ENCODE measurements at regions not wholly inside any gene's neighbourhood (a gene's known extent, or its start where the extent isn't known, plus 50 kb on each side); places are given as distances from the start of the nearest gene placed in this dataset.

DNA sequence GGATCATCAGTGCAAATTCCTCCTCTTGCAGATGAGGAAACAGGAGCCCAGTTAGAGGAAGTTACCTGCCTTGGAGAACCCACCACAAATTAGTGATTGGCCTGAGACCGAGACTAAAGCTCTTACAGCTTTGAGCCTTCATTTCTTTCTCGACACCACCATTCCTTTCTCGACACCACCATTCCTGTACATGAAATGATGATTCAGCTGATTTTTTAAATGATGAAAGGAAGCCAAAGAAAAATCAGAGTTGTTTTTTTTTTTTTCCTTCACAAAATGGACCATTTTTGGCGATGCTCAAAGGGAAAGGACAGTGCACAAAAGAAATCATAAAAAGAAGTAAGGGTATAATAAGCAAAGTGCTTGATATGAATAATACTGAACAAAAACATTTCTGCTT is 1080.2 kb upstream of the AUTS2 start:
- DNase-seq: no peak

DNA sequence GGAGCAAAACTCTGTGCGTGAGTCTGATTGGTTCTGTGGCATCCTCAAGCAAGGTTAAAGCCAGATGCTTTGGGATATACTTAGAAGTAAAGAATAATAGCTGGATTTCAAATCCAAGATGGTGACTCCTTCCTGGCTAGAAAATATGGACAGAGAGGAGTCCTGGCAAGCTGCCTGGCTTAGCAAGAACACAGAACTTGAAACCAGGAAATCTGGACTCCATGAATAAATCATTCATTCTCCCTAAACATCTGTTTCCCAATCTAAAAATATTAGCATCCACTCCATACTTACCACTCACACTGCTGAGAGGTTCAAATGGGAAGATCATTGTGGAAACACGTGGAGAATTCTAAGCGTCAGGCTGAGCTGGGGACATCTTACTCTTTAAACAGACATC is 1074.1 kb upstream of the AUTS2 start:
- DNase-seq: no peak

DNA sequence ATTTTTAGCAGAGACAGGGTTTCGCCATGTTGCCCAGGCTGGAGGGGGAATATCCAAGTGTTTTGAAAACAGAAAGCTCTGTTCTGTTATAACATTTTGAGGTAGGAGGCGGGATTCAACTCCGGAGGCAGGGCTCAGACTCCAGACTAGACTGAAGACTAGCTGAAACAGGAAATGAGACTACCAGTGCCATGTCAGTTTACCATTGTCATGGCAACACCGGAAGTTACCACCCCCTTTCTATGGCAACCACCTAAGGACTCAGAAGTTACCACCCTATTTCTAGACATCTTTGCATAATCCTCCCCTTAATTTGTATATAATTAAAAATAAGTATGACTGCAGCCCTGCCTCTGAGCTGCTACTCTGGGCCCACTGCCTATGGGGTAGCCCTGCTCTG is 1069.1 kb upstream of the AUTS2 start:
- DNase-seq: no peak

DNA sequence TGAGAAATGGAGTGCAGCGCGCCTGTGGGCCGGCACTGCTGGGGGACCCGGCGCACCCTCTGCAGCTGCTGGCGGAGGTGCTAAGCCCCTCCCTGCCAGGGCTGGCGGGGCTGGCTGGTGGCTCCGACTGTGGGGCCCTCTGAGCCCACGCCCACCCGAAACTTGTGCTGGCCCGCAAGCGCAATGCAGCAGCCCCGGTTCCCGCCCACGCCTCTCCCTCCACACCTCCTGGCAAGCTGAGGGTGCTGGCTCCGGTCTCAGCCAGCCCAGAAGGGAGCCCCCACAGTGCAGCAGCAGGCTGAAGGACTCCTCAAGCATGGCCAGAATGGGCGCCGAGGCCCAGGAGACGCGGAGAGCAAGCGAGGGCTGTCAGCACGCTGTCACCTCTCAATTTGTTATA is 1063.0 kb upstream of the AUTS2 start:
- DNase-seq: no peak

DNA sequence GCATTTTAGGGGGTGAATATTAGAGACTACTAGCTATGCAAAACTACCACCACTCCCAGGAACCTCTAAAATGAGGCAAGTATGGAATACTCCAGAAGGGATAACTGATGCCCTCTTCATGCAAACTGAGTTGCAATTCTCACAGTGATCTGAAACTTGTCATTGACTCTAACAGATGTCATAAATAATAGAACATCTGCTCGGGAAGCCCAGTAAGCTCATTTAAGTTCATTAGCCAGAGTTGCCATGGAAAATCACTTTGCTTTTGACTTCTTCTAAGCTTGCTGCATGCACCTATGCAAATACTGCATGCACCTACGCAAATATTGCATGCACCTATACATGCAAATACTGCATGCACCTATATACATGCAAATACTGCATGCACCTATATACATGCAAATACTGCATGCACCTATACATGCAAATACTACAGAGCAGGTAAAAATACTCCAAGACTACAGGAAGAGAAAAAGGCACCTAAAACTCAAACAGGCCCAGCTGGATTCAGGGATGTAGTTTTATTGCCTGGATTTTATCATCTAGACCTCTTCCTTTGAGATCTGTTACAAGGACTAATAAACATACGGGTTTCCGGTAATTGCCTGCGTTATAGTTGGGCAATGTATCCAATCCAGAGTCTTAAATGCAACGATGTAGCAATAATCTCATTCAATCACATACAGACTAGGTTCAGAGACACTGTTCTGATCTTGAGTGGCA is 1061.1 kb upstream of the AUTS2 start:
- no peak for DNase-seq

DNA sequence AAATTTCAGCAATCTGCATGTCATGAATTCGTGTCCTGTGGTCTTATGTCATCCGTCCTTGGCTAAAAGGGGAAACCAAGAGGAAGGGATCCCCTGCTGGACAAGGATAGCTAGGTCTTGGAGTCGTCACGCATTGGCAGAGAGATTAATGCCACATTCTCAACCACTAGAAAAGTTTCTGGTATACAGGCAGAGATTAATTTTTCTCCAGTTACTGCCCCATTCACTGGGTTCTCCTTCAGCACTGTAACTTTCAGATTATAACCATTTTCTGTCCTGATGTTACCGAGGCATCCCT is 1060.6 kb upstream of the AUTS2 start:
- DNase-seq: no peak

DNA sequence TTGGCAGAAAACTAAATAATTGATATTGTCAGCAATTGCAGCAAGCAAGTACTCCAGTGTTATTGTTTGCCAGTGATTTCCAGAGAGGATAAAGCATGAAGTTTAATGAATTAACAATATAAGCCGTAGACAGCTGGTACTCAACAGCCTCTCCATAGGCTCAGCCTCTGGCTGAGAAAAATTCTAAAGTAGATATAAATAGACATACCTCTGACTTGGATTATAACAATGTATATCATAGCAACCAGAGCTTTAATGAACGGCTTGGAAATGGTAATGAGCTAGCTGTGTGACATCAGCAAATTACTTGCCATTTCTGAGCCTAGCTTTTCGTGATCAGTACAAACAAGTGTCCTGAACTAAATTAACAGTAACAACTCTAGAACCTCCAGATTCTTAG is 1055.4 kb upstream of the AUTS2 start:
- DNase-seq: no peak

DNA sequence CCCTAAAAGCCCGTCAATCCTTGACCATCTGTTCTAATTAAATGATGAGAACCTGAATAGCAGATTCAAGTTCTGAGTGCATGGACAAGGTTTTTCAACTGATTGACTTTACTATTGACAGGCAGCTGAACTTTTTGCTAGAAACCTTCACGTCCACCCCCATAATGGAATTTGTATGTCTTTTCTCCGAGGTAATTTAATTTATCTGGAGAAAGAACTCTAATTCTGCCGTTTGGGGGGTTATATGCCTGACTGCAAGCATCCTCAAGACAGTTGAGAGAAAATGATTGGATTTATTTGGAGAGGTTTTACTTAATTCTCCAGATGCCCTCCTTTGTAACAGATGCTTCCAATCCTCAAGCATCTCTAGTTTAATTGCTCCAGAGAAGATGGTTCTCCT is 1053.4 kb upstream of the AUTS2 start:
- DNase-seq: no peak

DNA sequence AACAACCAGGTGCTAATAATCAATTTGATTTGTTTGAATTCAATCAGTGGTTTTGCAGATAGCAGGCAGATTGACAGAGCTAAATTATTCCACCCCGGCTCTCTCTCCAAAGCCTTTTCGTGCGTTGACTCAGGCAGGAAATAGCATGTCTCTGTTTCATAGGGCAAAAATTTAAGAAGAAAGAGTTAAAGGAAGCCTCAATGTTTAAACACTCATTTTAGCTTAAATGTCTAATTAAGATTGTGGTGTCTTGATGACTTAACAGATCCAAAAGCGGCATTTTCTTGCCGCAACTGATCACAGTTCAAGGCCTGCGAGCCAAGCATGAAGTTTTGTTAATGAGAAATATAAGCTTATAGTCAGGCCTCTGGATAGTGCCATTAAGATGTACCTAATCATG is 1051.1 kb upstream of the AUTS2 start:
- DNase-seq: no peak

DNA sequence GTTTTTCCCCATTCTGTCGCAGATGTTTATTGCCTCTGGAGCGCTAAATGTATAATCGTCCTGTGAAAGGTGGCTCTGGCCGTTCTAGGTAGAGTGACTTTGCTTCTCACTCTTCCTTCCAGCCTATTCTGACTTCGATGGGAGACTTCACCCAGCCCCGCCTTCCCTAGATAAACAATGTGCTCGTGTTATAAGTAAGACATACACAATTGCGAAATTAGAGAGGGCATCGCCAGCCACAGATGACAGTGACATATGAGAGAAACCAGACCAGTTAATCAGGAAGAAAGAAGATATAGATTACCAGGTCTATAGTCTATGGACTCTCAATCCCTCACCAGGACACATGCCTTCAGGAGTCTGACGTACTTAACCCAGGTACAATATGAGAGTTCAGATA is 1050.5 kb upstream of the AUTS2 start:
- peak; percentile 36 for DNase-seq

DNA sequence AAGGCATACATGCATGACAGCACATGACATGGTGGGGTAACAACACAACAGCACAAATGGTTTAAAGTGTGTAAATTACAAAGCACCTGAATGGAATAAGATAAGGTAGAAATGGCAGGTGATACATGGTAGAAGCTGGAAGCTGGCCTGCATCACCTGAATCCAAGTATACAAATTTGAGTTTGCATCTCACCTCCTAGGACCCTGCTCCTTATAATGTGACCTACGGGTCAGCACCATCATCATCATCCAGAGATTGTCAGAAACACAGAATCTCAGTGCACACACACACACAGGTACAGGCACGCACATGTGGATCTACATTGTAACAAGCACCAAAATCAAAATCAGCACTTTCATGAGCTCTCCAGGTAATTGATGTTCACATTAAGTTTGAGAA is 1048.2 kb upstream of the AUTS2 start:
- DNase-seq: no peak

DNA sequence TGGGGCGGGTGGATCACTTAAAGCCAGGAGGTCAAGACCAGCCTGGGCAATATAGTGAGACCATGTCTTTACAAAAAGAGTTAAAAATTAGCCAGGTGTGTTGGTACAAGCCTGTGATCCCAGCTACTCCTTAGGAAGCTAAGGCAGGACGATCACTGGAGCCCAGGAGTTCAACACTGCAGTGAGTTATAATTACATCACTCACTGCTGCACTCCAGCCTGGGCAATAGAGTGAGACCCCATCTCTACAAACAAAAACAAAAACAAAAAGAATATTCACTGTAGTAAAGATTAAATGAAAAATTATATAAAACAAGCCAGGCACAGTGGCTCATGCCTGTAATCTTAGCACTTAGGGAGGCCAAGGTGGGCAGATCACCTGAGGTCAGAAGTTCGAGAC is 1047.6 kb upstream of the AUTS2 start:
- DNase-seq: no peak

DNA sequence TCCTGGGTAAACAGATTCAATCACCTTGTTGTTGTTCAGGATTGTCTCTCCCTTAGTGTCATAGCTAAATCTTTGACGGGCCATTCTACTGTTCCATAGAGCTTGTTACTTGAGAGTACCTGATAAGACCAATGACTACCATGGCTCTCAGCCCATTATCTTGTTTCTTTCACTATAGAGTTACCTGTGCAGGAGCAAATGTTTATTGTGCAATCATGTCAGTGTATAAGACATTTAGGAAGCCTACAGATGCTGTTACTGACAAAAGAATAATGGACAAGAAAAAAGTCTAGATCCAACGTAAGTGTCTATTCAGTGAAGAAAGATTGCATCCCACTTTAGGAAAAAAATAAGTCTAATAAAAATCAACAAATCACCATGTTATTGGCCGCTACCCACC is 1041.7 kb upstream of the AUTS2 start:
- no peak for DNase-seq

DNA sequence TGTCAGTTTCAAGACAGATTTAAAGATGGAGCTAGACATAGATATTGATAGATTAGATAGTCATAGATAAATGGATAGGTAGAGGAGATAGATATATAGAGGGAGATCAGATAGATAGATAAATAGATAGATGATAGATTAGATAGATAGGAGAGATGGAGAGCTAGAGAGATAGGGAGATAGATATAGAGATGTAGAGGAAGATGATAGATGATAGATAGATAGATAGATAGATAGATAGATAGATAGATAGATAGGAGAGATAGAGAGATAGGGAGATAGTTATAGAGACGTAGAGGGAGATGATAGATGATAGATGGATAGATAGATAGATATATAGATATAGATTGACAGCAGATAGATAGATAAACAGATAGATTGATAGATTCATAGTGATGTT is 1038.8 kb upstream of the AUTS2 start:
- no peak for DNase-seq

DNA sequence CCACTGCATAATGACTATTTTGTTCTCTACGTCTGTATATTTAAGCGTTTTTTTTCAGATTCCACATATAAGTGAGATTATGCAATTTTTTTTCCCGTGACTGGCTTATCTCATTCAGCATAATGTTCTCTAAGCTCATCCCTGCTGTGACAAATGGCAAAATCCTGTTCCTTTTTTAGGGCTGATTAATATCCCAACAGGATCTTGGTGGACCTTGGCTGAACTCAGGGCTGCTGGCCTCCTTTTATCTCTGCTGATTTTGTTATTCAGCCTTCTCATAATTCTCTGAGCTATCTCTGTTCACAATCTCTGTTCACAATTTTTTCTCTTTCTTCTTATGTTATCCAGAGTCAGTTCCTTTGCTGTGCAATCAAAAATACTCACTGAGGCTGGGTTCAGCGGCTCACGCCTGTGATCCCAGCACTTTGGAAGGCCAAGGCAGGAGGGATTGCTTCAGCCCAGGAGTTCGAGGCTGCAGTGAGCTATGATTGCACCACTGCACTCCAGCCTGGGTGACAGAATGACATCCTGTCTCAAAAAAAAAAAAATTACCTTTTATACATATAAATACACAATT is 1035.9 kb upstream of the AUTS2 start:
- DNase-seq: no peak

DNA sequence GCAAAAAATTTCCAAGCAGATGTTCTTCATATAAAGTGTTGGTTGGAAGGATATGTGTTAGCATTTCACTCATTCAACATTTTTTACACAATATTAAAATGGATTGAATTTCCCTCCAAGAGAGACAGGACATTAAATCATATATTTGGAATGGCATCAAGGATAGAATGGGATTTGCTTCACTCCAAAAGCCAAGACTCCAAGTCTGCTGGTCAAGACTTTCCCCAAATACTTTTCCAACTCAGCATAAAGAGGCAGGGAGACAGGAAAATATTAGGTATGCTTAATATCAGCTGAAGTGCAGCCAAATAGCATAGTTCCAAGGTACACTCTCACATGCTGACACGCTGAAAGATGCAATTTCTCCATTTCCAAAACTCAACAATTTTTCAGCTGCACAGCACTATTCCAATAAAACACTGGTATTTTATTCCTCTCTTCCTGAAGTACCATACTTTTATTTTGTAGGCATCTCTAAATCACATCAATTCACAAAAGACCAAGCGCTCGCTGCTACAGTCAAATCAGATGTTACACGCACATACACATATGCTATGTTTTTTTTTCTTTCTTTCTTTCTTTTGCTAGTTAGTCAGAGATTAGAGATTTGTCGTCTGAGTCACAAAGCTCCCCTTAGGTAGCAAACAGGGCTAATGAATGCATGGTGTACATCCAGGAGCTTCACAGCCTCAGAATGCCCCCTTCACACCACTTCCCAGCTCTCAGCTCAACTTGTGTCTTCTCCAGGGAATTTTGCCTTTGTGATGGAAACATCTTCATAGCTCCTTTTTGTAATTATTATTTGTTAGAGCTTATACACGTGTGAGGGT is 1033.8 kb upstream of the AUTS2 start:
- no peak for DNase-seq

DNA sequence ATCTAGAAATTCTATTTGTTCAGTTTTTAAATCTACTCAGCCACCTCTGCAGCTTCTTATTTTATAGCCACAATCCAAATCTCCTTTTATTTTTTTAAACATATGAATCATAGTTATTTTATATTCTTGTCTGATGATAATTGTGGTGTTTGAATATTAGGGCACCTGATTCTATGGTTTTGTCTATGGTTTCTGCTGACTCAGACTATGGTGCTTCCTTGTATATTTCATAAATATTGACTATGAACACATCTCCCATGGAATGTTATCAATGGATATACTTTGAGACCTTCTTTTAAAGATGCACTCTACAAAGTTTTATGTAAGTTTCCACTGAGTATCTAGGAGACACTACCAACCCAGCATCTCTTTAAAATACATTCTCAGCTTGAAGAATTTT is 1027.0 kb upstream of the AUTS2 start:
- no peak for DNase-seq

DNA sequence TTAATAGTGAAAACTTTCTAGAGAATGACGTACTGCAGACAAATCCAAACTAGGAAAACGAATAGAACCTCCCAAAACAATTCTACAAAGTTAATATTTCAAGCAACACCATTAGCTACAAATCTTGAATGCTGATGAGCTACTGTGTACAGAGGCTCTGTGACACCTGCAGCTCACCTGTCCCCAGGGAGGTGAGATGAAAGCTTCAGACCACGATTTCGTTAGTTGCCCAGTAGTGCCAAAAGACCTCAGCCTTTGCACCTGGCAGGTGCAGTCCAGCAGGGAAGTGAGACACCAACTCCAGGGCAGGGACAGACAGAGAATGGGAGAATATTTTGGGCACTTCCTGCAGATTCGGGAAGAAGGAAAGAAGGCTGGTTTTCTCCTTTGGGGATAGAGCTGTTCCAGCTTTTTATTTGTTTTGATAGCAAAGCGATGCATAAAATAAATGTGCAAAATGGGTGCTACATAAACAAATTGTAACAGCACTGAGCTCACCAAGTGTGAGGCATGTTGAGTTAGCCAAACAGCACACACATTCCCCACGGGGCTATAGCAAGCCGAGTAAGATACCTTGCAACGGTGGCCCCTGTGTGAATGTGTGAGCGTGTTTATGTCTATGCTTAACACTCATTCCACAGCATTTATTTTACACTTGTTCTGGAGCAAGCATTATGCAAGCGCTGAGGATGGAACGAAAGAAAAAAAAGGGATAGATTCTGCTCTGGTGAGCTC is 1024.8 kb upstream of the AUTS2 start:
- peak; percentile 77 for DNase-seq

DNA sequence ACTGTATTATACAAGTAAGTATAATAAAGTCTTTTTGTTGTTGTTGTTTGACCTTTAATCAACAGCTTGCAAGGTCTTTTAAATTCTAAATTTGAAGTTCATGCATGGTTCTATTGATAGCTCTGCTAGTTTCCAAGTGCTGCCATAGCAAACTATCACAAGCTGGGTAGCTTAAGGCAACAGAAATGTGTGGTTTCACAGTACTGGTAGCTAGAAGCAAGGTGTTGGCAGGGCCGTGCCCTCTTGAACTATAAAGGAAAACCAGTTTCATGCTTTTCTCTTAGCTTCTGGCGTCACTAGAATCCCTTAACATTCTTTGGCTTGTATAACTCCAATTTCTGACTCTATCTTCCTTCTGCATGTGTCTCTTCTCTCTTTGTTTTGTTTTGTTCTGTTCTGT is 1021.9 kb upstream of the AUTS2 start:
- DNase-seq: no peak

DNA sequence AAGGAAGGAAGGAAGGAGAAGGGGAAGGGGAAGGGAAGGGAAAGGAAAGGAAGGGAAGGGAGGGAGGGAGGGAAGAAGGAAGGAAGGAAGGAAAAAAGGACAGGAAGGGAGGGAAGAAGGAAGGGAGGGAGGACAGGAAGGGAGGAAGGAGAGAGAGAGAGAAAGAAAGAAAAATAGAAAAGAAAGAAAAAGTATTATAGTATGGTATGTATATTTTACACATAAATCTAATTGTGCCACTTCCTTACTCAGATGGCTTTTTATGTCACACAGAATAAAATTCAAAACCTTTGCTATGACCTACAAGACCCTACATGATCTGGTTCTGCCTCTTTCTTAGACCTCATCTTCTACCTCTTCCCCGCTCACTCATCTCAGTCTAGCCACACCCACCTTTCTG is 1016.9 kb upstream of the AUTS2 start:
- DNase-seq: no peak

DNA sequence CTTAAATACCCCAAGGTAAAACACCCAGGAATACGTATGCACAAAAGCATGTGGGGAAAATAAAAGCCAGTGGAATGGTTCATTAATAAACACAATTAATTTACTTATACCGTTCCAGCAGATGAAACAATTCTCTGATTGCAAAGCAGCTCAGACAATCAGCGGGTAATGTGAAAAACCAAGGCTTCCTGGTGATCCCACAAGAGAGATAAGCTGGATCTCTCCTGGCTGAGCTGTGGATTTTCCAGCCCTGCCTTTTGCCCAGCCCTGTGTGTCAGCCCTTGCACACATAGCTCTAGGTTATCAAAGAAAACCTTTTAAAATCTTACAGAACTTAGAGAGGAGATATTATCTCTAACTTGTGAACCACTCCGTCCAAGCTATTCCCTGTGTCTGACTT is 1010.7 kb upstream of the AUTS2 start:
- no peak for DNase-seq

DNA sequence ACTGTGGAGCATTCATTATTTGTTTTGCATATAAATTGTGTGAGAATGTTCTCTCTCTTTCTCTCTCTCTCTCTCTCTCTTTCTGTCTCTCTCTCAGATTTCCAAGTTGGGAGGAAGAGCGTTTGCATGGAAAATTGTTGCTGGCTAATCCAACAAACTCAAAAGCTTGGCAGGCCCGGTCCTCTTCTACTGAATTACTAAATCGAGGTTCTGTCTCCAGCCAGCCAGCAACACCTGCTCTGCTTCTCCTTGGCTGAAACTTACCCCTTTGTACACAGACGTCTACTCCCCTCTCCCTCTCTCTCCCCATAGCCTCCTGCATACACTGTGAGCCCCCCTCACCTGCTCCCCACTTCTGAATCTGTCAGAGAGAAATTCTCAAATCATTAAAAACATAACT is 996.4 kb upstream of the AUTS2 start:
- DNase-seq: no peak

DNA sequence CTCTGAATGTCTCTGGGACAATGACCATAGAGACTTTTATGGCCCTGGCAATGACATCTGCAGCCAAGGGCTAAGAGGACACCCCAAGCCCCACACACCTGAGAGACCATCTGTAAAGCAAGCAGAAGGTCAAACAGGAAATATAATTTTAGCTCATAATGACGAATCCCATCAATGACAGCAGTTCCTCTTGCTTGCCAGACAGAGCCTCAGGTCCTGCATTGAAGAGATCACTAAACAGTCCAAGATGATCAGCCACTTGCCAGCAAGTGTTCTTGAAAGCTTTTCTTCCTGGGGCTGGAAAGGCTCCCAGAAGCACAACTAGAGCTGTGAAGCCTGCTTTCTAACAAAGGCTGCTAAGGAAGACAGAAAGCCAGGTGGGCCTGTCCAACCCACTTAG is 993.7 kb upstream of the AUTS2 start:
- DNase-seq: no peak

DNA sequence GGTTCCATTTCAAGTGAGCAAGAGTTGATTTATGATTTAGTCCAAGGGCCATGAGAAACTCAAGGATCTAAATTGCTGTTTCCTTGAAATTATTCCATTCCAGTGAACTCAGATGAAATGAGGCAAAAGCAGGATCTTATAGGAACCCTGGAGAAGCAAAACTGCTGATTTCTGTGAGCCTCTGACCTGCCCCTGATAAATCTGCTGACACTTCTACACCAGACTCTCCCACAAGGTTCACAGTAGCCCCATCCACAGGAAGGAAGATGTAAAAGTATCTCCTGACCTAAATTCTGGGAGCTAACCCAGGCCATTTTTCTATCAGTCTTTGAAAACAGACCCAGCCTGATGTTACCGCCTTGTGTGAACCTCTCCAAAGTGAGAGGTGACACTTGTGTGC is 987.6 kb upstream of the AUTS2 start:
- DNase-seq: no peak

Measured in NCI-H187 treated with DMSO at 0.1 percent for 48 hours (cell line).